ENCODE measurements at regions not wholly inside any gene's neighbourhood (a gene's known extent, or its start where the extent isn't known, plus 50 kb on each side); places are given as distances from the start of the nearest gene placed in this dataset.

- Histone ChIP-seq H3K4me3 (no peak overlapping the region), H3F3A (ENCODE audit: low read depth) (no peaks in the 10 kb centered on the region), H3K27ac (no peak overlapping the region), H3K4me2 (no peak overlapping the region), H3K4me1 (no peaks in the 10 kb centered on the region), H3K9me3 (ENCODE audit: low read depth) (no peaks in the 10 kb centered on the region), H4K20me1 (ENCODE audit: low read depth) (no peaks in the 10 kb centered on the region), H3K9ac (no peak overlapping the region), H3K79me2 (ENCODE audit: low read depth) (no peaks in the 10 kb centered on the region), H3K36me3 (no peaks in the 10 kb centered on the region), H2AFZ (replicated peaks) (no peak overlapping the region), H3K27me3 (no peaks in the 10 kb centered on the region)
- no peak overlapping the region for H3K4me3 Mint-ChIP-seq
- peaks cover 3% of the 10 kb centered on the region for H3K9me3 Mint-ChIP-seq
- DNase-seq (ENCODE audit: low spot score), result no peak
- H3K27ac Mint-ChIP-seq, result no peak overlapping the region
- no peaks in the 10 kb centered on the region for H3K36me3 Mint-ChIP-seq
- no peak for TF ChIP-seq CTCF (IDR thresholded peaks at IDR 0.05)
- TF ChIP-seq EZH2 (IDR thresholded peaks at IDR 0.05), result no peak
- no peak for TF ChIP-seq EZH2phosphoT487 (IDR thresholded peaks at IDR 0.05)
- H3K27me3 Mint-ChIP-seq (ENCODE audit: insufficient read depth, low read depth), result no peaks in the 10 kb centered on the region
- H3K4me1 Mint-ChIP-seq, result no peaks in the 10 kb centered on the region
Observed at GRCh38 chr12:61804301-61804700, 455.9 kb upstream of the USP15 start.

GRCh38 chr12:61808856-61809255, 451.3 kb upstream of the USP15 start:
- Mint-ChIP-seq H3K9me3 (peaks cover 3% of the 10 kb centered on the region), H3K4me1 (no peaks in the 10 kb centered on the region), H3K36me3 (no peaks in the 10 kb centered on the region), H3K27ac (no peak overlapping the region), H3K27me3 (ENCODE audit: insufficient read depth, low read depth) (no peaks in the 10 kb centered on the region), H3K4me3 (no peak overlapping the region)
- Histone ChIP-seq H3F3A (ENCODE audit: low read depth) (no peaks in the 10 kb centered on the region), H2AFZ (replicated peaks) (no peak overlapping the region), H3K36me3 (no peaks in the 10 kb centered on the region), H3K4me3 (no peak overlapping the region), H3K4me1 (no peaks in the 10 kb centered on the region), H4K20me1 (ENCODE audit: low read depth) (no peaks in the 10 kb centered on the region), H3K9ac (no peak overlapping the region), H3K27ac (no peak overlapping the region), H3K79me2 (ENCODE audit: low read depth) (no peaks in the 10 kb centered on the region), H3K4me2 (no peak overlapping the region), H3K27me3 (no peaks in the 10 kb centered on the region), H3K9me3 (ENCODE audit: low read depth) (no peaks in the 10 kb centered on the region)
- TF ChIP-seq CTCF (IDR thresholded peaks at IDR 0.05), result no peak
- TF ChIP-seq EZH2phosphoT487 (IDR thresholded peaks at IDR 0.05), result no peak
- TF ChIP-seq EZH2 (IDR thresholded peaks at IDR 0.05), result no peak
- DNase-seq (ENCODE audit: low spot score), result no peak

- H3K4me3 ChIP-seq, result no peak overlapping the region
- Mint-ChIP-seq H3K9me3 (peaks cover 3% of the 10 kb centered on the region), H3K36me3 (no peaks in the 10 kb centered on the region), H3K4me3 (no peak overlapping the region), H3K4me1 (no peaks in the 10 kb centered on the region), H3K27ac (no peak overlapping the region), H3K27me3 (ENCODE audit: insufficient read depth, low read depth) (no peaks in the 10 kb centered on the region)
- no peak overlapping the region for H2AFZ ChIP-seq (replicated peaks)
- no peak for DNase-seq (ENCODE audit: low spot score)
- H3K27me3 ChIP-seq, result no peaks in the 10 kb centered on the region
- no peaks in the 10 kb centered on the region for H3F3A ChIP-seq (ENCODE audit: low read depth)
- H3K9me3 ChIP-seq (ENCODE audit: low read depth), result no peaks in the 10 kb centered on the region
- H3K4me1 ChIP-seq, result no peaks in the 10 kb centered on the region
- H4K20me1 ChIP-seq (ENCODE audit: low read depth), result no peaks in the 10 kb centered on the region
- H3K9ac ChIP-seq, result no peak overlapping the region
- no peak overlapping the region for H3K27ac ChIP-seq
- H3K36me3 ChIP-seq, result no peaks in the 10 kb centered on the region
- no peaks in the 10 kb centered on the region for H3K79me2 ChIP-seq (ENCODE audit: low read depth)
- H3K4me2 ChIP-seq, result no peak overlapping the region
- TF ChIP-seq EZH2phosphoT487 (IDR thresholded peaks at IDR 0.05) (no peak), CTCF (IDR thresholded peaks at IDR 0.05) (no peak), EZH2 (IDR thresholded peaks at IDR 0.05) (no peak)
Observed at GRCh38 chr12:61810486-61810885, 449.7 kb upstream of the USP15 start.

GRCh38 chr12:61821381-61821780, 438.8 kb upstream of the USP15 start:
- no peaks in the 10 kb centered on the region for H3F3A ChIP-seq (ENCODE audit: low read depth)
- H3K27me3 ChIP-seq, result no peaks in the 10 kb centered on the region
- H4K20me1 ChIP-seq (ENCODE audit: low read depth), result no peaks in the 10 kb centered on the region
- H3K27me3 Mint-ChIP-seq (ENCODE audit: insufficient read depth, low read depth), result no peaks in the 10 kb centered on the region
- TF ChIP-seq EZH2phosphoT487 (IDR thresholded peaks at IDR 0.05) (no peak), CTCF (IDR thresholded peaks at IDR 0.05) (no peak), EZH2 (IDR thresholded peaks at IDR 0.05) (no peak)
- no peaks in the 10 kb centered on the region for H3K4me1 ChIP-seq
- no peak overlapping the region for H3K4me2 ChIP-seq
- DNase-seq (ENCODE audit: low spot score), result no peak
- no peaks in the 10 kb centered on the region for H3K9me3 Mint-ChIP-seq
- H3K27ac ChIP-seq, result no peak overlapping the region
- no peaks in the 10 kb centered on the region for H3K4me1 Mint-ChIP-seq
- no peaks in the 10 kb centered on the region for H3K36me3 ChIP-seq
- no peak overlapping the region for H3K9ac ChIP-seq
- no peaks in the 10 kb centered on the region for H3K36me3 Mint-ChIP-seq
- no peaks in the 10 kb centered on the region for H3K9me3 ChIP-seq (ENCODE audit: low read depth)
- no peaks in the 10 kb centered on the region for H3K79me2 ChIP-seq (ENCODE audit: low read depth)
- no peak overlapping the region for H3K4me3 ChIP-seq
- no peak overlapping the region for H3K4me3 Mint-ChIP-seq
- no peak overlapping the region for H2AFZ ChIP-seq (replicated peaks)
- no peak overlapping the region for H3K27ac Mint-ChIP-seq
